ENCODE measurements at regions not wholly inside any gene's neighbourhood (a gene's known extent, or its start where the extent isn't known, plus 50 kb on each side); places are given as distances from the start of the nearest gene placed in this dataset.

GRCh38 chr6:102204351-102204750 is 810.8 kb downstream of the GRIK2 start:
- H3K4me3 ChIP-seq (replicated peaks in 1 of 3): no peak overlapping the region
- intact Hi-C loops (cut with DNase I): no loop called here
- TF ChIP-seq, protein P1, sequence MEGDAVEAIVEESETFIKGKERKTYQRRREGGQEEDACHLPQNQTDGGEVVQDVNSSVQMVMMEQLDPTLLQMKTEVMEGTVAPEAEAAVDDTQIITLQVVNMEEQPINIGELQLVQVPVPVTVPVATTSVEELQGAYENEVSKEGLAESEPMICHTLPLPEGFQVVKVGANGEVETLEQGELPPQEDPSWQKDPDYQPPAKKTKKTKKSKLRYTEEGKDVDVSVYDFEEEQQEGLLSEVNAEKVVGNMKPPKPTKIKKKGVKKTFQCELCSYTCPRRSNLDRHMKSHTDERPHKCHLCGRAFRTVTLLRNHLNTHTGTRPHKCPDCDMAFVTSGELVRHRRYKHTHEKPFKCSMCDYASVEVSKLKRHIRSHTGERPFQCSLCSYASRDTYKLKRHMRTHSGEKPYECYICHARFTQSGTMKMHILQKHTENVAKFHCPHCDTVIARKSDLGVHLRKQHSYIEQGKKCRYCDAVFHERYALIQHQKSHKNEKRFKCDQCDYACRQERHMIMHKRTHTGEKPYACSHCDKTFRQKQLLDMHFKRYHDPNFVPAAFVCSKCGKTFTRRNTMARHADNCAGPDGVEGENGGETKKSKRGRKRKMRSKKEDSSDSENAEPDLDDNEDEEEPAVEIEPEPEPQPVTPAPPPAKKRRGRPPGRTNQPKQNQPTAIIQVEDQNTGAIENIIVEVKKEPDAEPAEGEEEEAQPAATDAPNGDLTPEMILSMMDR (IDR thresholded peaks at IDR 0.05): no peak
- TF ChIP-seq POLR2A (IDR thresholded peaks at IDR 0.05): no peak
- DNase-seq: no peak
- H3K36me3 ChIP-seq: no peaks in the 10 kb centered on the region
- no peaks in the 10 kb centered on the region for H3K4me1 ChIP-seq
- H3K9me3 ChIP-seq: no peaks in the 10 kb centered on the region
- H3K27me3 ChIP-seq: no peaks in the 10 kb centered on the region
- WGBS, 2 donors: 53 to 66% methylated on average over 3 of the region's 3 CpGs
- no peak overlapping the region for H3K27ac ChIP-seq

DNA sequence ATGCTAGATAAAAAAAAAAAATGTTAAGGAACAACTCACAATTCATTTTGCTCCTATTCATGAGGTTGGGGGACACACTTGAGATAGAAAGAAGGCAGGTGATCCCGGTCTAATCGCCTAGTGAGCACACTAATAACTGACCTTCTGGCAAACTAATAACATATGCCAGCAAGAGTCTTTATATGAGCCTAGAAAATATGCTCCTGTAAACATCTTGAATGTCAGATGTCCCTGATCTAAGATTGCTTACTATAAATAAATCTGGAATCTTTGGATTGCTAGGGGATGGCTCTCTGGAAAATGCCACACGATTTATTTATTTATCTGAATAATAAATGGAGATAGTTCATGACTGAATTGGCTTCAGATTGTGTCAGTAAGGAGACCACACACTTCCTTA is 821.9 kb downstream of the GRIK2 start:
- TF ChIP-seq, protein P1 (IDR thresholded peaks at IDR 0.05): no peak
- TF ChIP-seq POLR2A (IDR thresholded peaks at IDR 0.05): no peak
- Histone ChIP-seq H3K9me3 (no peaks in the 10 kb centered on the region), H3K4me3 (replicated peaks in 1 of 3) (no peak overlapping the region), H3K27ac (no peak overlapping the region), H3K36me3 (no peaks in the 10 kb centered on the region), H3K4me1 (no peaks in the 10 kb centered on the region), H3K27me3 (no peaks in the 10 kb centered on the region)
- DNase-seq: no peak
- intact Hi-C loops (cut with DNase I): no loop called here
- 86 to 89% methylated on average over 3 of the region's 3 CpGs for WGBS, 2 donors

DNA sequence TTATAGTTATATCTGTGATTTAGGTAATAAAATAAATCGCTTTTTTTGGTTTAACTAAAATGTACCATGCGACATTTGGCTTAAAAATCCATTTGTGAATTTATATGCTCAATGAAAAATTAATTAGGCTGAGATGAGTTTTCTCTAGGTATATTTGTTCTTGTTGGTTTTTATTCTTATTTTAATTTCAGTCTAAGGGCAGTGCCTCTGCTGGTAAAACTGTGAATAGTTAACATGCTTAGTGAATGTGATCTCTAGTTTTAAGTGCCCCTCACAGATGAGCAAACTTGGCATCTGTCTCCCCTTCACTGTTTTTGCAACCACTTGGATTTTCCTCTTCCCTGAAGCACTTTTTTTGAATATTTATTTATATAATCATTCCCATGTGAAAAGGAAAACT is 822.7 kb downstream of the GRIK2 start:
- Histone ChIP-seq H3K4me1 (no peaks in the 10 kb centered on the region), H3K27ac (no peak overlapping the region), H3K9me3 (no peaks in the 10 kb centered on the region), H3K36me3 (no peaks in the 10 kb centered on the region), H3K4me3 (replicated peaks in 1 of 3) (no peak overlapping the region), H3K27me3 (no peaks in the 10 kb centered on the region)
- intact Hi-C loops (cut with DNase I): no loop called here
- WGBS, 2 donors: 91 to 95% methylated on average over 2 of the region's 2 CpGs
- no peak for DNase-seq
- TF ChIP-seq, protein P1 (IDR thresholded peaks at IDR 0.05): no peak
- no peak for TF ChIP-seq POLR2A (IDR thresholded peaks at IDR 0.05)

DNA sequence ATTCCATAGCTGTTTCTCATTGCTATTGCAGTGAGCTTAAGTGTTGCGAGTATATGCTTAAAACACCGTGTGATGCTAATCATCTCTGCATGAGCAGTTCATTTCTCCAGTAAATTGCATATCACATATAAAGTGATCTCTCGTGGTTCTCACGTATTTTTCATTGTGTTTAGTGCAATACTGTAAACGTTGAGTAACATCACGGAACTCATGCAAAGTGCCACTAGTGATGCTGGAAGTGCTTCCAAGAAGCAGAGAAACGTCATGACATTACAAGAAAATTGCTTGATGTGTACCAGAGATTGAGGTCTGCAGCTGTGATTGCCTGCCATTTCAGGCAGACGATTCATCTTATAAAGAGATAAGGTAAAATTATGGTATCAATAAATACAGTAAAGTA is 830.4 kb downstream of the GRIK2 start:
- no peak for DNase-seq
- no peaks in the 10 kb centered on the region for H3K4me1 ChIP-seq
- no peaks in the 10 kb centered on the region for H3K36me3 ChIP-seq
- no peaks in the 10 kb centered on the region for H3K9me3 ChIP-seq
- no peak overlapping the region for H3K27ac ChIP-seq
- intact Hi-C loops (cut with DNase I): no loop called here
- H3K4me3 ChIP-seq (replicated peaks in 1 of 3): no peak overlapping the region
- TF ChIP-seq POLR2A (IDR thresholded peaks at IDR 0.05): no peak
- TF ChIP-seq, protein P1 (IDR thresholded peaks at IDR 0.05): no peak
- H3K27me3 ChIP-seq: no peaks in the 10 kb centered on the region
- WGBS, 2 donors: 85 to 88% methylated on average over 8 of the region's 8 CpGs

DNA sequence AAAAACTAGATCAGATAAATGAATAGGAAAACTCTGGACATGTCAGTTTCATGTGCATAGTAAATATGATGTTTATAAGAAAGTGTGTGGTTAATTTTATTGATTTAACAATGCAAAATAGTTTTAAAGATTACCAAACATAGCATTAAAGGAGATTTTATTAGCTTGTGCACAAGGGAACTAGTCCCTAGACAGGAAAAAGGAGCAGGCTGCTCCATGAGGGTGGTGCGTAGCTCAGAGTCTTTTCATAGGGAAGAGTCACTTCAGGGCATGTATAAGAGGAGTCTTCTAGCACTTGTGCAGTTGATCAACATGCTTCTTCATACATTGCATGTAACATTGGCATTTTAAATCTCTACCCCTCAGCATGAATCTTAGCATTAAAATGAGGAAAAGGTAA is 835.8 kb downstream of the GRIK2 start:
- Histone ChIP-seq H3K4me3 (replicated peaks in 1 of 3) (no peak overlapping the region), H3K4me1 (no peaks in the 10 kb centered on the region), H3K27me3 (no peaks in the 10 kb centered on the region), H3K27ac (no peak overlapping the region), H3K36me3 (no peaks in the 10 kb centered on the region), H3K9me3 (no peaks in the 10 kb centered on the region)
- no peak for DNase-seq
- TF ChIP-seq, protein P1 (IDR thresholded peaks at IDR 0.05): no peak
- TF ChIP-seq POLR2A (IDR thresholded peaks at IDR 0.05): no peak
- 74 to 86% methylated on average over 1 of the region's 1 CpG for WGBS, 2 donors
- intact Hi-C loops (cut with DNase I): no loop called here

All from thyroid gland (tissue), 4 donors.